ENCODE measurements at regions not wholly inside any gene's neighbourhood (a gene's known extent, or its start where the extent isn't known, plus 50 kb on each side); places are given as distances from the start of the nearest gene placed in this dataset.

DNA sequence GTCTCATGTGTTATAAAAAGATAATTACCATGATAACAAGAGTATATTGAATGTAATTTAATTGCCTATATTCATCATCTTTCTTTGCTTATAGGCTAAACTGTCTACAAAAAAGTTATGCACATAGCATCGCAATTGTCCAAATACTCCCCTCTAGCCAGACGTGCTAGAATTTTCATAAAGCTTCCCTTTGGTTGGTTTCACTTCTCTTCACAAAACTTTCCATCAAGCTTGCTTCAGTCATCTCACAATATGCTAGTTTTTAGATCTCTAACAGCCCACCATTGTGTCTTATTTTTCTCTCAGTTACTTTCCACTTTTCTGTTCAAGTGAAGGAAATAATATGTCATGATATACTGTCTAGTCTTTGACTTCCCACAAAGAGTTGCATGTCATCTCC, 448.3 kb upstream of the SPANXN1 start:
- DNase-seq = no peak

DNA sequence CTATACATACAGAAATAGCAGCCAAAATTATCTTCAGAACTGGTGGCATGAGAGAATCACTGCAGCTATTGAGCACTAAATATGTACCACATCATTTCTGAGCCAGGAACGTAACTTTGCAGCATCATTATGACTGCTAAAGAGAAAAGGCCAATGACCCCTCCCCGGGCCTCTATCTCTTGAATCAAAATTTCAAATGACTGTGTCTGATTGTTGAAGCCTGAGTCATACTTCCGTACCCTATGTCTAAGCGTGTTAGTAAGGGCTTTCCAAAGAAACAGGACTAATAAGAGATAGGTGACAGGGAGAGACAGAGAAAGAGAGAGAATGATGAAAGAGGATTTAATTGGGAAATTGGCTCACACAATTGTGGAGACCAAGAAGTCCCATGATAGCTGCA, 445.5 kb upstream of the SPANXN1 start:
- DNase-seq = no peak

DNA sequence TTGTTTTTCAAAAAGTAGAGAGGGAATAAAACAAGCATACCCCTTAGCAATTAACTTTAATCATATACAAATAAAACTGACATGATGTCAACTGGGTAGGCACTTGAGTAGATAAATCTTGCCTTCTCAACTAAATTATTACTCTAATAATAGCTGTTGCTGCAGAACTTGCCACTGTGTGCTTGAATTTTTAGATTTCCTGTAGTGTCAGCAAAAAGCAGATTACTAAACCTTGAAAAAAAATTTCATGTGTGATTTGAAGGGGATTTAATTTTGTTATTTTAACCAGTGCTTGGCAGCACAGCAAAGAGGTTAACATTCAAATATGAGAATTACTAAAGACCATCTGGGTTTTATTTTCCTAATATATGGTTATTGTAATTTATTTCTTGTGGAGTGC, 438.3 kb upstream of the SPANXN1 start:
- DNase-seq = no peak

DNA sequence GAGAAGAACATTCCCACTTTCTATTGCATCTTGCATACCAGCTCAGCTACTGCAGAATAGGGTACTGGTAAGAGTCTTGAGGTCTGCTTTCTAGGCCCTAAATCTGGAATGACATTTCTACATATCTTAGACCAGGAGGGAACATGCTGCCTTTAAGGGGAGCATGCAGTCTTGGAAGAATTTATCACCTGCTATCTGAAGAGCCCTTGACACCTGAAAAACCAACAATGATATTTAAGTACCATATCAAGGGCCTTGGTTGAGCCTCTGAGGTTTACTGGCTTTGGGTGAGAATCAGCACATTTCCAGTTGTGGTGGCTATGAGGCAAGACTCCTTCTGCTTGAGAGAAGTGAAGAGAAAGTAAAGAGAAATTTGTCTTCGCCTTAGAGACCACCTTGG, 436.8 kb upstream of the SPANXN1 start:
- no peak for DNase-seq

DNA sequence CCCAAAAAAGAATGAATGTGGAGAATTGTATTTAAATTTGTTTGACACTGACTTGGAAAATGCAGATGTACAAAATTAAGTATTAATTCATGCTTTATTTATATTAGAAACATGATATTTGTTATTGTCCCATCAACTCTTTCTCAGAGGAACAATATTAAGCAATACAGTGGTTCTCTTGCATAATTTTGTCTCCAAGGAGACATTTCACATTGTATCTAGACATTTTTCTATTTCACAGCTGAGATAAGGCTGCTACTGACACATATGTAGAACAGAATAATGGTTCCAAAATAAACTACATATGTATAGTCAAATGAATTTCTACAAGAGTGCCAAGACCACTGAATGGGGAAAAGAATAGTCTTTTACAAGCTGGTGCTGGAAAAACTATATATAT, 427.9 kb upstream of the SPANXN1 start:
- no peak for DNase-seq

DNA sequence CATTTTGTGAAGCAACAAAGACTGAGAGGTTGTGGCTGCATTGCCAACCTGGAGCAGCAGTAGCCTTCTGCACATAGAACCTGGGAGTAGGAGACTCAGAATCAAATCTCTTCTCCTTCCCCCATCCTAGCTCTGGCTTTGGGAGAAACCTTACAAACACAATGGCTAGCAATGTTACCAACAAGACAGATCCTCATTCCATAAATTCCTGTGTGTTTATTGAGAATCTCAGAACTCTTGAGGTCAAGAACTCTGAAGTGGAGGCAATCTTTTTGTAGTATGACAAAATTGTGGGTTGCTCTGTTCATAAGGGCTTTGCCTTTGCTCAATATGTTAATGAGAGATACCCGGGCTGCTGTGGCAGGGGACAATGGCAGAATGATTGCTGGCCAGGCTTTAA, 406.7 kb upstream of the SPANXN1 start:
- no peak for DNase-seq

DNA sequence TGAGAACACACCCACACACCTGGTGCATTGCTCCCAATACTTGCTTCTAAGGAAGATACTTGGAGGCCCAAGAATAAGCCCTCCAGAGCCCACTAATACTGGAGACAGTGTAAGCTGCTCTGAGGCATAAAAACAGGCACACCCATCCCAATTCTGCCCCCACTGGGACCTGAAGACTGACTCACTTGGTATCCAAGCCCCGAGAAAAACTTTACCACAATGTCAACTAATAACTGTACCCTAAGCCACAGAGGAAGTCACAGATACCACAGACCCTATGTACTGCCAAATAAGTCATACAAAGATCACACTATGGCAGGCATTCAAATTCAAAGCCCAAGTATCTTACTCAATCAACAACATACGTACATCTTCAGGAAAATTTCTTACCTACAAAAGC, 398.2 kb upstream of the SPANXN1 start:
- no peak for DNase-seq

DNA sequence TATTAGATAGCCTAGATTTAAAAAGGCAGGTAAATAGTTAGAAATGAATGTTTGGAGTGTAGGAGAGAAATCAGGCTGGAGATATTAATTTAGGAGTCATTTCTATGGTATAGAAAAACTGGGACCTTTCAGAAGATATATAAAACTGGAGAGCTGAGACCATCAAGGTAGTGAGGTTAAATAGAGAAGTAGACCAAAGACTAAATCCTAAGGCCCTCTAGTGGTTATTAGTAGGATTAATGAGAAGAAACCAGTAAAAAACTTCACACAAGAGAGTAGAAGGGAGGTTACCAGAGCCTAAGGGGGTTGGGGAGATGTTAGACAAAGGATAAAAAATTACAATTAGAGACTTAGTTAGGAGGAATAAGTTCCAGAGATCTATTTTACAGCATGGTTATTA, 351.0 kb upstream of the SPANXN1 start:
- no peak for DNase-seq

DNA sequence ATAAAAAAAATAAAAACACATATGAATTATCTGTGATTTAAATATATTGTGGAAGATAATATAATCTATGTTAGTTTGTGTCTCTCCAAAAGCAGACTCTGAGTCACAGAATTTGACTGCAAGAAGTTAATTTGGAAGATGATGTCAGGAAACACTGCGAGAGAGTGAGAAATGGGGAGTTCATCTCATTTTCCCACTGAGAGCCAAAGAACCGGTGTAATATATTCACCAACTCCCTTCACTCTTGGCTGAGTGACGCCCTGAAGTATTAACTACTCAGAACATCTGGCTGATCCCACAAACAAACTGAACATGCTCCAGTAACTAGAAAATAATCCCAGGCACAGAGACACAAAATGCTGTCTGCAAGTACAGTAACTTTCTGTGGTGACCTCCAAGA, 345.8 kb upstream of the SPANXN1 start:
- peak; percentile 11 for DNase-seq

DNA sequence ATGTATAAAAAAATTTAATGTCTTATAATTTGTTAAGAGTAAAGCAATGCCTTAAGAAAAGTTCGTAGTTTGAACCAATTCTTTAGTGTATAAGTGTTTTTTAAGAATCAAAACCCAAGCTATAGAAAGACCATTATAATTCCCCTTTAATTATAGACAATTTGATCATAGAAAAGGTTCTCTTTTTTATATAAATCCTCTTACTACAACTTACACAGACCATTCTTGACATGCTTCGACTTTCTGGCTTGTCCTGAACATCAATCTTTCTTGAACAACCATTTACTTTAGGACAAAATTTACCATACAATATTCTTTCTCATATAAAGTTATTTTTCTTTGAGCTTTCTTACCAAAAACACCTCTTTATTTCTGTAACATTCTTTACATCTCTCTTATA, 330.5 kb upstream of the SPANXN1 start:
- no peak for DNase-seq

DNA sequence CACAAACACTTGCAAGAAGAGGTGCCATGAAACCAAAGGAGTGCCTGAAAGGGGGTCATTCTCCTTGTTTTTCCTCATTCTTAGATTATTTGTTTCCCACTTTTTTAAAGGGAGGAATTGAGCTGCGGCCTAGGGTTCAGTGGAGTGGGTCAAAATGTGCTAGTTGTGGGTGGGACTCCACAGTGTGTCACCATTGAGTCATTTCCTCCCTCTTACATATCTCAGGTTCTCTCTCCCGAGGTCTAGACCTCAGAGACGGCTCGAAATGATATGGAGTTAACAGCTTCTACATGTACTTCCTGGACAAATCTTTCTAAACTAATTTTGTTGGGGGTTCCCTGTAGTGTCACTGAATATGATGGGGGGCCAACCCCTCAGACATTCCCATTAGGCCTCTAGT, 328.4 kb upstream of the SPANXN1 start:
- DNase-seq = no peak

DNA sequence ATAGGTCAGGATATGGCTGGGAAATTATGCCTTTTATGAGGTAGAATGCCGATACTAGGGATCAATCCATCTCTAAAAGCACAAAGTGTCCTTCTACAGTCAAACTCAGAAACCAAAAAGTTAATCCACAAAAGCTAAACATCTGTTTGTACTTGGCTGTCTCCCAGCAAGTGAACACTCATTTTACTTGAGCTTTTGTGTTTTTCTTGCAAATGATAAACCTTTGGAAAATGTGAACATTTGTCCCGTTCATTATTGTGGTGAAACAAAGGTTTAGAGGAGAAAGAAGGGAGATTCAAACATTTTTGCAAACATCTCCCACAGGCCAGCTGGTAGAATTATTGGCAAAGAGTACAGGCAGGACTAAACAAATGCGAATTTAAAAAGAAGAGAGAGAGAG, 300.6 kb upstream of the SPANXN1 start:
- DNase-seq = peak; percentile 47

Data from hindlimb muscle (tissue), 1 donor.